Fibroblast of the aortic adventitia (primary cell): ENCODE measurements at regions not wholly inside any gene's neighbourhood (a gene's known extent, or its start where the extent isn't known, plus 50 kb on each side); places are given as distances from the start of the nearest gene placed in this dataset.

Experiments used
- DNase-seq: peaks from one replicate; pipeline ENCODE4 v3.0.0-alpha.2; 2010; ENCODE audit warnings: low read depth
- H3K4me3 ChIP-seq: 2 replicates; pipeline ENCODE4 v1.5.1; 2011; ENCODE audit warnings: low read depth, mild to moderate bottlenecking, control low read depth, low read length, moderate library complexity
- TF ChIP-seq, protein P1 (sequence below): IDR thresholded peaks from 2 replicates; pipeline ENCODE4 v1.5.1; 2011; ENCODE audit warnings: mild to moderate bottlenecking, low read length, control low read depth, inconsistent platforms; ENCODE audit not compliant: insufficient read depth

- TF ChIP-seq, protein P1, sequence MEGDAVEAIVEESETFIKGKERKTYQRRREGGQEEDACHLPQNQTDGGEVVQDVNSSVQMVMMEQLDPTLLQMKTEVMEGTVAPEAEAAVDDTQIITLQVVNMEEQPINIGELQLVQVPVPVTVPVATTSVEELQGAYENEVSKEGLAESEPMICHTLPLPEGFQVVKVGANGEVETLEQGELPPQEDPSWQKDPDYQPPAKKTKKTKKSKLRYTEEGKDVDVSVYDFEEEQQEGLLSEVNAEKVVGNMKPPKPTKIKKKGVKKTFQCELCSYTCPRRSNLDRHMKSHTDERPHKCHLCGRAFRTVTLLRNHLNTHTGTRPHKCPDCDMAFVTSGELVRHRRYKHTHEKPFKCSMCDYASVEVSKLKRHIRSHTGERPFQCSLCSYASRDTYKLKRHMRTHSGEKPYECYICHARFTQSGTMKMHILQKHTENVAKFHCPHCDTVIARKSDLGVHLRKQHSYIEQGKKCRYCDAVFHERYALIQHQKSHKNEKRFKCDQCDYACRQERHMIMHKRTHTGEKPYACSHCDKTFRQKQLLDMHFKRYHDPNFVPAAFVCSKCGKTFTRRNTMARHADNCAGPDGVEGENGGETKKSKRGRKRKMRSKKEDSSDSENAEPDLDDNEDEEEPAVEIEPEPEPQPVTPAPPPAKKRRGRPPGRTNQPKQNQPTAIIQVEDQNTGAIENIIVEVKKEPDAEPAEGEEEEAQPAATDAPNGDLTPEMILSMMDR, result no peak
- DNase-seq, result peak; percentile 6
- H3K4me3 ChIP-seq, result no peak overlapping the region
These were observed 639.3 kb downstream of the PTPRU start for GRCh38 chr1:29875557-29876028.

DNA sequence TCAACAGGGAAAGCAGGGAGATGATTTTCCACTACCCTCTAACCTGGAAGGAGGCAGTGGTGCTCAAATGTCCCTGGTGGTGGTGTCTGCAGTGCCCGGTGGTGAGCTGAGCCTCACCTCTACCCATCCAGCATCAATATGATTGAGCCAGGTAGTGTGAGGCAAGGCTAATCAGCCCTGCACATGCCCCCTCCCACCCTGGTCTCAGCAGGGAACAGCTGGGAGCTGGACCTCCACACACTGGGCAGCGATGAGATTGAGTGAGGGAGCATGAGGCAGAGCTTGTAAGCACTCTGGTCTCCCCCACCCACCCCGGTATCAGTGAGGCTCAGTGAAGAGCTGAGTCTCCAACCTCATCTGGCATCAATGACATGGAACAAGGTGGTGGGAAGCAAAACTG is 634.3 kb downstream of the PTPRU start:
- TF ChIP-seq, protein P1, result no peak
- no peak overlapping the region for H3K4me3 ChIP-seq
- no peak for DNase-seq

DNA sequence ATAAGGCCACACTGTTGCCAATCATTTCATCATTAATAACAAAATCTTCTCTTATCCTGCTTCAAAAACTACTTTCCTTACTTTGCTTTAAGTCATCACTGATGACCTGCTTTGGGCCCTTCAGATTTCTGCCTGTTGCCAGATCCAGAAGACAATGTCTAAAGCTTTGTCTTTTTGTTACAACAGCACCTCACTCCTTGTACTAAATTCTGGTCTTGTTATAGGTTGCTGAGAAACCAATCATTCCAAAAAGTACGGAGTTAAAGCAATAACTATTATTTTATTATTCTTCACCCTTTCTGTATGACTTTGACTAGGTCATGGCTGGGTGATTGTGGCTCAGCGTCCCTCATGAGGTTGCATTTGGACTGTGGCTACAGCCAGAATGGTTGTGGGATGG is 633.5 kb downstream of the PTPRU start:
- DNase-seq, result no peak
- TF ChIP-seq, protein P1, result no peak
- no peak overlapping the region for H3K4me3 ChIP-seq

DNA sequence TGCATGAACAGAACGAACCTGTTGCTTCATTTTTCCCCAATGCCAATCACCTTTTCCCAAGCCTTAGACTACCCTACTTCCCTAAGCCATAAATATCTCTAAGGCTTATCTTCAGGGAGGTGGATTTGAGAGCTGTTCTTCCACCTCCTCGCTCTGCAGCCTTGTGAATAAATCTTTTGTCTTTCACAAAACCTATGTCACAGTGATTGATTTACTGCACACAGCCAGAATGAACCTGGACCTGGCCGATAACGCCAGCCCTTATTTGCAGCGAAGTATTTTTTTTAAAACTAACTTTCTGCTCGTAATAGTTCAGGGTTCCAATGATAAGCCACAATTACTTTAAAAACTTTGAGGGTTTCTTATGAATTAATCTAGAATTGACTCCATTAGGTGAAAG is 632.6 kb downstream of the PTPRU start:
- DNase-seq, result no peak
- TF ChIP-seq, protein P1, result no peak
- no peak overlapping the region for H3K4me3 ChIP-seq

- no peak for DNase-seq
- H3K4me3 ChIP-seq, result no peak overlapping the region
- TF ChIP-seq, protein P1, result no peak
These were observed 631.8 kb downstream of the PTPRU start for GRCh38 chr1:29868096-29868495.

GRCh38 chr1:29865051-29865450 is 628.7 kb downstream of the PTPRU start:
- TF ChIP-seq, protein P1, result no peak
- H3K4me3 ChIP-seq, result no peak overlapping the region
- DNase-seq, result no peak

DNA sequence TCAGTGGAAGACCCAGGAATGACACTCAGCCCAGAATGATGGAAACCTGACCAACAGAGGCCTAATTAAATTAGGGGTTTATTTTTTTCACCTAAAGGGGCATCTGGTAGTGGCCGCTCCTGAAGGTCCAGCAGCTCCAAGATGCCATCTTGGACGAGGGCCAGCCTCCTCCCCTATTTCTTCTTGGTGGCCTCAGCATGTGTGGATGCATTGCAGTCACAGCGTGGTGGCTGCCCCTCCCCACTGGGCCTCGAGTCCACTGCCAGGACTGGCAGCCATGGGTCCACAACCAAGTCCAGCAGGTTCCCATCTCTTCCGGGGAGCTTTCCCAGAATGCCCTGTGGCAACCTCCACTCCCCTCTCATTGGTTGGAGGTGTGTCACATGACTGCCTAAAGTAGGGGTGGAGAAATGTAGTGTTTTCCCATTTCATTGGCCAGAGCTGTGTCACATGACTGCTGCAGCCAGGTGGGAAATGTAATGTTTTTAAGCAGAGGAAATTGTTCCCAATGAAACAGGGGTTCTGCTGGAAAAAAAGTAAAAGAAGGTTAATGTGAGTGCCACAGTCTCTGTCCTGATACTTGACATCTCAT is 628.2 kb downstream of the PTPRU start:
- TF ChIP-seq, protein P1, result no peak
- no peak for DNase-seq
- H3K4me3 ChIP-seq, result no peak overlapping the region
